Endothelial cell (in vitro differentiated cells): ENCODE measurements at regions not wholly inside any gene's neighbourhood (a gene's known extent, or its start where the extent isn't known, plus 50 kb on each side); places are given as distances from the start of the nearest gene placed in this dataset.

ENCODE experiments used
- DNase-seq: peaks from one replicate; pipeline ENCODE4 v3.0.0; 2021; ENCODE audit warnings: low spot score
- H3K27ac Mint-ChIP-seq: one replicate; pipeline ENCODE4 v1.8.0; 2021; ENCODE audit warnings: mixed read lengths, inconsistent platforms; ENCODE audit not compliant: unreplicated experiment
- H3K27me3 Mint-ChIP-seq: one replicate; pipeline ENCODE4 v1.8.0; 2021; ENCODE audit warnings: mild to moderate bottlenecking, moderate library complexity, mixed read lengths, inconsistent platforms; ENCODE audit not compliant: unreplicated experiment
- H3K36me3 Mint-ChIP-seq: one replicate; pipeline ENCODE4 v1.8.0; 2021; ENCODE audit warnings: mild to moderate bottlenecking, low read depth, mixed read lengths, inconsistent platforms; ENCODE audit not compliant: unreplicated experiment
- H3K4me1 Mint-ChIP-seq: one replicate; pipeline ENCODE4 v1.8.0; 2021; ENCODE audit warnings: mild to moderate bottlenecking, mixed read lengths, inconsistent platforms; ENCODE audit not compliant: unreplicated experiment
- H3K4me3 Mint-ChIP-seq: one replicate; pipeline ENCODE4 v1.8.0; 2021; ENCODE audit warnings: mild to moderate bottlenecking, mixed read lengths, inconsistent platforms; ENCODE audit not compliant: unreplicated experiment
- H3K9me3 Mint-ChIP-seq: one replicate; pipeline ENCODE4 v1.8.0; 2021; ENCODE audit warnings: mixed read lengths, inconsistent platforms; ENCODE audit not compliant: unreplicated experiment
- TF ChIP-seq, protein P1 (sequence below): fragments of 200-600 bp; sonication (generic); IDR thresholded peaks from one replicate; pipeline ENCODE4 v1.5.0; 2021; ENCODE audit warnings: antibody characterized with exemption; ENCODE audit not compliant: unreplicated experiment

GRCh38 chr4:189285377-189285776, 655.3 kb upstream of the FRG1 start:
- H3K4me1 Mint-ChIP-seq: no peaks in the 10 kb centered on the region
- H3K36me3 Mint-ChIP-seq: no peaks in the 10 kb centered on the region
- DNase-seq: no peak
- no peak overlapping the region for H3K4me3 Mint-ChIP-seq
- H3K9me3 Mint-ChIP-seq: no peaks in the 10 kb centered on the region
- H3K27me3 Mint-ChIP-seq: no peaks in the 10 kb centered on the region
- TF ChIP-seq, protein P1, sequence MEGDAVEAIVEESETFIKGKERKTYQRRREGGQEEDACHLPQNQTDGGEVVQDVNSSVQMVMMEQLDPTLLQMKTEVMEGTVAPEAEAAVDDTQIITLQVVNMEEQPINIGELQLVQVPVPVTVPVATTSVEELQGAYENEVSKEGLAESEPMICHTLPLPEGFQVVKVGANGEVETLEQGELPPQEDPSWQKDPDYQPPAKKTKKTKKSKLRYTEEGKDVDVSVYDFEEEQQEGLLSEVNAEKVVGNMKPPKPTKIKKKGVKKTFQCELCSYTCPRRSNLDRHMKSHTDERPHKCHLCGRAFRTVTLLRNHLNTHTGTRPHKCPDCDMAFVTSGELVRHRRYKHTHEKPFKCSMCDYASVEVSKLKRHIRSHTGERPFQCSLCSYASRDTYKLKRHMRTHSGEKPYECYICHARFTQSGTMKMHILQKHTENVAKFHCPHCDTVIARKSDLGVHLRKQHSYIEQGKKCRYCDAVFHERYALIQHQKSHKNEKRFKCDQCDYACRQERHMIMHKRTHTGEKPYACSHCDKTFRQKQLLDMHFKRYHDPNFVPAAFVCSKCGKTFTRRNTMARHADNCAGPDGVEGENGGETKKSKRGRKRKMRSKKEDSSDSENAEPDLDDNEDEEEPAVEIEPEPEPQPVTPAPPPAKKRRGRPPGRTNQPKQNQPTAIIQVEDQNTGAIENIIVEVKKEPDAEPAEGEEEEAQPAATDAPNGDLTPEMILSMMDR: no peak
- no peak overlapping the region for H3K27ac Mint-ChIP-seq

DNA sequence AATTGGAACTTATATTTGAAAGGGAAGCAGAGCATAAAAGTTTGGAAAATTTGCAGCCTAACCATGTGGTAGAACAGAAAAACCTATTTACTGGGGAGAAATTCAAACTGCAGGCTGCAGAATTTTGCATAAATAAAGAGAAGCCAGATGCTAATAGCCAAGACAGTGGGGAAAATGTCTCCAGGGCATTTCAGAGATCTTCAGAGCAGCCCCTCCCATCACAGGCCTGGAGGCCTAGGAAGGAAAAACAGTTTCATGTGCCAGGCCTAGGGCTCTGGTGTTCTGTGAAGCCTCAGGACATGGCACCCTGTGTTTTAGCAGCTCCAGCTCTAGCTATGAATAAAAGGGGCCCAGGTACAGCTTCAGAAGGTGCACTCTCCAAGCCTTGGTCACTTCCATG, 648.7 kb upstream of the FRG1 start:
- Mint-ChIP-seq H3K27ac (no peak overlapping the region), H3K36me3 (no peaks in the 10 kb centered on the region), H3K27me3 (no peaks in the 10 kb centered on the region), H3K4me1 (no peaks in the 10 kb centered on the region), H3K9me3 (no peaks in the 10 kb centered on the region), H3K4me3 (no peak overlapping the region)
- DNase-seq: no peak
- TF ChIP-seq, protein P1: no peak

DNA sequence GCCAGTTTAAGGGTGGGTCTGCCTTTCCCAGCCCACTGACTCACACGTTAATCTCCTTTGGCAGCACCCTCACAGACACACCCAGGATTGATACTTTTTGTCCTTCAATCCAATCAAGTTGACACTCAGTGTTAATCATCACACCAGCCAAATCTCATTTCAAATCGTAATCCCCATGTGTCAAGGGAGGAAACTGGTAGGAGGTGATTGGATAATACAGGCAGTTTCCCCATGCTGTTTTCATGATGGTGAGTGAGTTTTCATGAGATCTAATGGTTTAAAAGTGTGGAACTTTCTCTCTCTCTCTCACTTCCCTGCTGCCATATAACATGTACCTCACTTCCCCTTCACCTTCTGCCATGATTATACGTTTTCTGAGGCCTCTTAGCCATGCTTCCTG, 647.2 kb upstream of the FRG1 start:
- Mint-ChIP-seq H3K4me3 (no peak overlapping the region), H3K36me3 (no peaks in the 10 kb centered on the region), H3K4me1 (no peaks in the 10 kb centered on the region), H3K27me3 (no peaks in the 10 kb centered on the region), H3K9me3 (no peaks in the 10 kb centered on the region), H3K27ac (no peak overlapping the region)
- DNase-seq: no peak
- TF ChIP-seq, protein P1: no peak

- TF ChIP-seq, protein P1: no peak
- Mint-ChIP-seq H3K27me3 (no peaks in the 10 kb centered on the region), H3K36me3 (no peaks in the 10 kb centered on the region), H3K9me3 (no peaks in the 10 kb centered on the region), H3K27ac (no peak overlapping the region), H3K4me3 (no peak overlapping the region), H3K4me1 (no peaks in the 10 kb centered on the region)
- no peak for DNase-seq
Measured at GRCh38 chr4:189294574-189294973, 646.1 kb upstream of the FRG1 start.

- TF ChIP-seq, protein P1: no peak
- Mint-ChIP-seq H3K27ac (no peak overlapping the region), H3K36me3 (no peaks in the 10 kb centered on the region), H3K4me3 (no peak overlapping the region), H3K4me1 (peaks cover 9% of the 10 kb centered on the region), H3K9me3 (no peaks in the 10 kb centered on the region), H3K27me3 (no peaks in the 10 kb centered on the region)
- no peak for DNase-seq
Measured at GRCh38 chr4:189299706-189300105, 641.0 kb upstream of the FRG1 start.
